ENCODE measurements at regions not wholly inside any gene's neighbourhood (a gene's known extent, or its start where the extent isn't known, plus 50 kb on each side); places are given as distances from the start of the nearest gene placed in this dataset.
"Not testable (repeated sequence)": the region's sequence is repeated elsewhere in the genome, so short reads cannot be mapped to it uniquely, and the experiment has no call there.

GRCh38 chr2:156229724-156230362 is 102.7 kb downstream of the NR4A2 start:
- Histone ChIP-seq H2BK120ac (ENCODE audit: low read depth, low read length) (no peak overlapping the region), H3K36me3 (ENCODE audit: control insufficient read depth in 1 of 2, insufficient read depth in 2 of 2, low read depth in 1 of 2, low read length in 2 of 2) (no peaks in the 10 kb centered on the region), H3K4me3 (ENCODE audit: insufficient read depth in 1 of 2, low read depth in 1 of 2, low read length in 2 of 2) (no peak overlapping the region), H2BK15ac (ENCODE audit: low read depth, poor library complexity, severe bottlenecking) (no peak overlapping the region), H2BK12ac (ENCODE audit: low read length in 2 of 2) (no peak overlapping the region), H2AK5ac (ENCODE audit: low read length, severe bottlenecking) (no peak overlapping the region), H3K18ac (ENCODE audit: low read depth in 1 of 2, low read length in 2 of 2) (no peak overlapping the region), H3K27ac (ENCODE audit: low read length, poor library complexity, severe bottlenecking) (no peak overlapping the region), H3K14ac (ENCODE audit: low read length in 2 of 2) (no peak overlapping the region), H2AFZ (ENCODE audit: low read depth, low read length) (no peak overlapping the region), H3K4ac (ENCODE audit: low read depth in 1 of 2, low read length in 2 of 2) (no peak overlapping the region), H3K4me1 (ENCODE audit: control insufficient read depth, insufficient read depth, low read depth, low read length) (no peaks in the 10 kb centered on the region), H4K91ac (ENCODE audit: low read length) (no peak overlapping the region), H2BK5ac (ENCODE audit: low read depth, low read length, poor library complexity, severe bottlenecking) (no peak overlapping the region), H4K8ac (ENCODE audit: low read length) (no peak overlapping the region), H3K4me2 (ENCODE audit: low read length, poor library complexity, severe bottlenecking) (no peak overlapping the region), H3K9me3 (ENCODE audit: control insufficient read depth, low read length) (peaks cover 38% of the 10 kb centered on the region), H3K27me3 (ENCODE audit: control insufficient read depth in 1 of 2, insufficient read depth in 1 of 2, low read length in 2 of 2) (no peaks in the 10 kb centered on the region), H3K79me1 (replicated peaks; ENCODE audit: low read length, poor library complexity, severe bottlenecking) (no peaks in the 10 kb centered on the region), H3K9ac (ENCODE audit: low read length) (no peak overlapping the region), H3K23ac (ENCODE audit: low read length in 2 of 2) (no peak overlapping the region)
- WGBS = 22% methylated on average over 1 of the region's 1 CpG
- no peak for DNase-seq

GRCh38 chr2:156223328-156223727 is 109.2 kb downstream of the NR4A2 start:
- not testable (repeated sequence) for DNase-seq; H2AK5ac ChIP-seq (ENCODE audit: low read length, severe bottlenecking); H2BK120ac ChIP-seq (ENCODE audit: low read depth, low read length); H2BK5ac ChIP-seq (ENCODE audit: low read depth, low read length, poor library complexity, severe bottlenecking); H3K4ac ChIP-seq (ENCODE audit: low read depth in 1 of 2, low read length in 2 of 2); H2BK15ac ChIP-seq (ENCODE audit: low read depth, poor library complexity, severe bottlenecking); H3K27ac ChIP-seq (ENCODE audit: low read length, poor library complexity, severe bottlenecking); H3K79me1 ChIP-seq (replicated peaks; ENCODE audit: low read length, poor library complexity, severe bottlenecking); H3K23ac ChIP-seq (ENCODE audit: low read length in 2 of 2); H4K8ac ChIP-seq (ENCODE audit: low read length); H2AFZ ChIP-seq (ENCODE audit: low read depth, low read length); H2BK12ac ChIP-seq (ENCODE audit: low read length in 2 of 2); H4K91ac ChIP-seq (ENCODE audit: low read length); H3K4me1 ChIP-seq (ENCODE audit: control insufficient read depth, insufficient read depth, low read depth, low read length); H3K18ac ChIP-seq (ENCODE audit: low read depth in 1 of 2, low read length in 2 of 2); H3K14ac ChIP-seq (ENCODE audit: low read length in 2 of 2); H3K4me3 ChIP-seq (ENCODE audit: insufficient read depth in 1 of 2, low read depth in 1 of 2, low read length in 2 of 2); H3K4me2 ChIP-seq (ENCODE audit: low read length, poor library complexity, severe bottlenecking); H3K27me3 ChIP-seq (ENCODE audit: control insufficient read depth in 1 of 2, insufficient read depth in 1 of 2, low read length in 2 of 2); H3K36me3 ChIP-seq (ENCODE audit: control insufficient read depth in 1 of 2, insufficient read depth in 2 of 2, low read depth in 1 of 2, low read length in 2 of 2); H3K9ac ChIP-seq (ENCODE audit: low read length)
- H3K9me3 ChIP-seq (ENCODE audit: control insufficient read depth, low read length) = peaks cover 32% of the 10 kb centered on the region
- WGBS = 58% methylated on average over 1 of the region's 1 CpG

- Histone ChIP-seq H4K8ac (ENCODE audit: low read length) (no peak overlapping the region), H3K36me3 (ENCODE audit: control insufficient read depth in 1 of 2, insufficient read depth in 2 of 2, low read depth in 1 of 2, low read length in 2 of 2) (no peaks in the 10 kb centered on the region), H2BK12ac (ENCODE audit: low read length in 2 of 2) (no peak overlapping the region), H3K4ac (ENCODE audit: low read depth in 1 of 2, low read length in 2 of 2) (no peak overlapping the region), H3K9me3 (ENCODE audit: control insufficient read depth, low read length) (peaks cover 41% of the 10 kb centered on the region), H2BK120ac (ENCODE audit: low read depth, low read length) (no peak overlapping the region), H3K4me3 (ENCODE audit: insufficient read depth in 1 of 2, low read depth in 1 of 2, low read length in 2 of 2) (no peak overlapping the region), H3K18ac (ENCODE audit: low read depth in 1 of 2, low read length in 2 of 2) (no peak overlapping the region), H2AFZ (ENCODE audit: low read depth, low read length) (no peak overlapping the region), H3K23ac (ENCODE audit: low read length in 2 of 2) (no peak overlapping the region), H3K27ac (ENCODE audit: low read length, poor library complexity, severe bottlenecking) (no peak overlapping the region), H3K4me1 (ENCODE audit: control insufficient read depth, insufficient read depth, low read depth, low read length) (no peaks in the 10 kb centered on the region), H3K14ac (ENCODE audit: low read length in 2 of 2) (no peak overlapping the region), H2BK15ac (ENCODE audit: low read depth, poor library complexity, severe bottlenecking) (no peak overlapping the region), H3K27me3 (ENCODE audit: control insufficient read depth in 1 of 2, insufficient read depth in 1 of 2, low read length in 2 of 2) (no peaks in the 10 kb centered on the region), H3K4me2 (ENCODE audit: low read length, poor library complexity, severe bottlenecking) (no peak overlapping the region), H2BK5ac (ENCODE audit: low read depth, low read length, poor library complexity, severe bottlenecking) (no peak overlapping the region), H4K91ac (ENCODE audit: low read length) (no peak overlapping the region), H3K79me1 (replicated peaks; ENCODE audit: low read length, poor library complexity, severe bottlenecking) (peaks cover 2% of the 10 kb centered on the region), H2AK5ac (ENCODE audit: low read length, severe bottlenecking) (no peak overlapping the region), H3K9ac (ENCODE audit: low read length) (no peak overlapping the region)
- 60% methylated on average over 2 of the region's 2 CpGs for WGBS
- no peak for DNase-seq
Observed at GRCh38 chr2:156221703-156222102, 110.8 kb downstream of the NR4A2 start.

- no peak overlapping the region for H3K4me2 ChIP-seq (ENCODE audit: low read length, poor library complexity, severe bottlenecking)
- no peak overlapping the region for H3K27ac ChIP-seq (ENCODE audit: low read length, poor library complexity, severe bottlenecking)
- DNase-seq = no peak
- H3K4ac ChIP-seq (ENCODE audit: low read depth in 1 of 2, low read length in 2 of 2) = no peak overlapping the region
- peaks cover 2% of the 10 kb centered on the region for H3K79me1 ChIP-seq (replicated peaks; ENCODE audit: low read length, poor library complexity, severe bottlenecking)
- H3K4me3 ChIP-seq (ENCODE audit: insufficient read depth in 1 of 2, low read depth in 1 of 2, low read length in 2 of 2) = no peak overlapping the region
- WGBS = 73% methylated on average over 4 of the region's 4 CpGs
- H2BK12ac ChIP-seq (ENCODE audit: low read length in 2 of 2) = no peak overlapping the region
- H3K27me3 ChIP-seq (ENCODE audit: control insufficient read depth in 1 of 2, insufficient read depth in 1 of 2, low read length in 2 of 2) = no peaks in the 10 kb centered on the region
- H2BK5ac ChIP-seq (ENCODE audit: low read depth, low read length, poor library complexity, severe bottlenecking) = no peak overlapping the region
- H3K23ac ChIP-seq (ENCODE audit: low read length in 2 of 2) = no peak overlapping the region
- no peak overlapping the region for H4K8ac ChIP-seq (ENCODE audit: low read length)
- no peak overlapping the region for H2BK15ac ChIP-seq (ENCODE audit: low read depth, poor library complexity, severe bottlenecking)
- no peaks in the 10 kb centered on the region for H3K4me1 ChIP-seq (ENCODE audit: control insufficient read depth, insufficient read depth, low read depth, low read length)
- H2AFZ ChIP-seq (ENCODE audit: low read depth, low read length) = no peak overlapping the region
- H2AK5ac ChIP-seq (ENCODE audit: low read length, severe bottlenecking) = no peak overlapping the region
- no peak overlapping the region for H4K91ac ChIP-seq (ENCODE audit: low read length)
- no peak overlapping the region for H3K14ac ChIP-seq (ENCODE audit: low read length in 2 of 2)
- no peak overlapping the region for H3K18ac ChIP-seq (ENCODE audit: low read depth in 1 of 2, low read length in 2 of 2)
- H2BK120ac ChIP-seq (ENCODE audit: low read depth, low read length) = no peak overlapping the region
- H3K36me3 ChIP-seq (ENCODE audit: control insufficient read depth in 1 of 2, insufficient read depth in 2 of 2, low read depth in 1 of 2, low read length in 2 of 2) = no peaks in the 10 kb centered on the region
- H3K9me3 ChIP-seq (ENCODE audit: control insufficient read depth, low read length) = peaks cover 36% of the 10 kb centered on the region
- no peak overlapping the region for H3K9ac ChIP-seq (ENCODE audit: low read length)
Observed at GRCh38 chr2:156219491-156220100, 112.9 kb downstream of the NR4A2 start.
